T-cell (primary cell): ENCODE measurements at regions not wholly inside any gene's neighbourhood (a gene's known extent, or its start where the extent isn't known, plus 50 kb on each side); places are given as distances from the start of the nearest gene placed in this dataset.

Experiments
- ATAC-seq, 4 experiments: fragments of 200-7000 bp in 3 of 4; fragments of 150-1000 bp in 1 of 4; cut with Tn5 transposase; replicated peaks in 1 of 4; 1 replicate in 3 of 4; 2 replicates in 1 of 4; pipeline ENCODE4 v1.10.0; 2021; ENCODE audit warnings: moderate library complexity in 3 of 4, mild to moderate bottlenecking in 2 of 4, moderate number of reproducible peaks in 1 of 4
- CTCF ChIA-PET, 2 donors: fragments of 300-600 bp; sonication (Branson Sonifier 250); formaldehyde crosslinking; loops; one replicate each; lab custom pipeline; 2022; ENCODE audit warnings: antibody characterized with exemption in 2 of 2; lab: Charles Lee
- POLR2A ChIA-PET, 2 donors: fragments of 300-600 bp; sonication (Branson Sonifier 250); formaldehyde crosslinking; loops; one replicate each; lab custom pipeline; 2022; ENCODE audit warnings: antibody characterized with exemption in 2 of 2; lab: Charles Lee
- DNase-seq, 35 experiments: peaks; one replicate each; pipeline versions ENCODE4 v3.0.0 to v3.0.0-alpha.2; 2013 to 2023
- H3K27ac ChIP-seq: one replicate; pipeline ENCODE4 v1.5.1; 2013; ENCODE audit warnings: low read length
- H3K27me3 ChIP-seq, 2 experiments: replicated peaks in 1 of 2; 1 replicate in 1 of 2; 2 replicates in 1 of 2; pipeline versions ENCODE4 v1.6.1 to v1.7.0; 2013; ENCODE audit warnings: low read length in 1 of 2, mixed read lengths in 1 of 2; ENCODE audit not compliant: control insufficient read depth in 2 of 2, insufficient read depth in 2 of 2; ENCODE audit errors: extremely low read depth in 1 of 2
- H3K36me3 ChIP-seq, 2 donors: 1 replicate in 1 of 2; 2 replicates in 1 of 2; pipeline versions ENCODE4 v1.6.1 to v1.7.0; 2013; ENCODE audit warnings: low read length in 1 of 2; ENCODE audit not compliant: control insufficient read depth in 2 of 2, insufficient read depth in 1 of 2; ENCODE audit errors: extremely low read depth in 1 of 2
- H3K4me1 ChIP-seq, 2 experiments: 1 replicate in 1 of 2; 2 replicates in 1 of 2; pipeline versions ENCODE4 v1.6.1 to v1.7.0; 2013; ENCODE audit warnings: low read length in 2 of 2, mixed read lengths in 1 of 2; ENCODE audit not compliant: insufficient read depth in 2 of 2, control insufficient read depth in 1 of 2; ENCODE audit errors: extremely low read depth in 1 of 2
- H3K4me3 ChIP-seq, 2 donors: 1 replicate in 1 of 2; 2 replicates in 1 of 2; pipeline versions ENCODE4 v1.5.1 to v1.7.0; 2013; ENCODE audit warnings: mild to moderate bottlenecking in 2 of 2, low read length in 1 of 2, moderate library complexity in 1 of 2; ENCODE audit not compliant: control insufficient read depth in 1 of 2; ENCODE audit errors: extremely low read depth in 1 of 2
- H3K9me3 ChIP-seq: 2 replicates; pipeline ENCODE4 v1.7.0; 2013
- H3K27ac Mint-ChIP-seq, 2 donors: one replicate each; pipeline ENCODE4 v1.8.0; 2020 to 2021; ENCODE audit warnings: mild to moderate bottlenecking in 2 of 2, mixed read lengths in 2 of 2
- H3K27me3 Mint-ChIP-seq, 2 donors: one replicate each; pipeline ENCODE4 v1.8.0; 2021 to 2022; ENCODE audit warnings: mixed read lengths in 2 of 2
- H3K36me3 Mint-ChIP-seq: one replicate; pipeline ENCODE4 v1.8.0; 2021; ENCODE audit warnings: mixed read lengths
- H3K4me1 Mint-ChIP-seq, 3 donors: one replicate each; pipeline ENCODE4 v1.8.0; 2020 to 2022; ENCODE audit warnings: mixed read lengths in 3 of 3, mild to moderate bottlenecking in 1 of 3
- H3K4me3 Mint-ChIP-seq, 3 donors: one replicate each; pipeline ENCODE4 v1.8.0; 2020 to 2022; ENCODE audit warnings: mild to moderate bottlenecking in 3 of 3, mixed read lengths in 3 of 3, moderate library complexity in 3 of 3
- H3K9me3 Mint-ChIP-seq, 3 donors: one replicate each; pipeline ENCODE4 v1.8.0; 2020 to 2022; ENCODE audit warnings: mixed read lengths in 3 of 3
- WGBS: methylation state at CpG from one replicate; pipeline ENCODE4 v1.1.5; 2013; ENCODE audit warnings: missing lambda C conversion rate; ENCODE audit not compliant: insufficient coverage; 5-methylcytosine and 5-hydroxymethylcytosine counted together

GRCh38 chr1:177340601-177341067, 169.9 kb downstream of the BRINP2 start:
- Mint-ChIP-seq H3K27me3 (no peaks in the 10 kb centered on the region), H3K36me3 (no peaks in the 10 kb centered on the region), H3K4me3 (no peak overlapping the region), H3K9me3 (peaks cover 8 to 14% (median 9%) of the 10 kb centered on the region in 3 donors), H3K27ac (no peak overlapping the region), H3K4me1 (no peaks in the 10 kb centered on the region)
- 70% methylated on average over 10 of the region's 10 CpGs for WGBS
- DNase-seq: no peak
- ChIA-PET CTCF (no interaction called here), POLR2A (no interaction called here)
- no peak overlapping the region for H3K27ac ChIP-seq
- no peaks in the 10 kb centered on the region for H3K27me3 ChIP-seq
- H3K4me1 ChIP-seq: no peaks in the 10 kb centered on the region
- no peak overlapping the region for H3K4me3 ChIP-seq
- H3K36me3 ChIP-seq: no peaks in the 10 kb centered on the region
- H3K9me3 ChIP-seq: no peaks in the 10 kb centered on the region
- no peak for ATAC-seq

- POLR2A ChIA-PET: no interaction called here
These were observed 167.6 kb downstream of the BRINP2 start for GRCh38 chr1:177338376-177338775.

GRCh38 chr1:177334903-177335302, 164.1 kb downstream of the BRINP2 start:
- H3K36me3 Mint-ChIP-seq: no peaks in the 10 kb centered on the region
- CTCF ChIA-PET: no interaction called here

More at GRCh38 chr1:177338376-177338775, 167.6 kb downstream of the BRINP2 start:
- ATAC-seq (no peak), DNase-seq (no peak)
- Mint-ChIP-seq H3K27me3 (no peaks in the 10 kb centered on the region), H3K36me3 (no peaks in the 10 kb centered on the region), H3K9me3 (peaks cover 5 to 9% (median 7%) of the 10 kb centered on the region in 3 donors), H3K4me3 (no peak overlapping the region), H3K27ac (no peak overlapping the region), H3K4me1 (no peaks in the 10 kb centered on the region)
- CTCF ChIA-PET: no interaction called here
- Histone ChIP-seq H3K36me3 (no peaks in the 10 kb centered on the region), H3K4me3 (no peak overlapping the region), H3K4me1 (no peaks in the 10 kb centered on the region), H3K9me3 (no peaks in the 10 kb centered on the region), H3K27me3 (no peaks in the 10 kb centered on the region), H3K27ac (no peak overlapping the region)
- no CpG with 5 or more reads among the region's 1 CpG for WGBS

GRCh38 chr1:177333936-177334595, 163.3 kb downstream of the BRINP2 start:
- POLR2A ChIA-PET: no interaction called here
- Mint-ChIP-seq H3K4me3 (no peak overlapping the region), H3K27me3 (no peaks in the 10 kb centered on the region), H3K9me3 (peaks cover 0 to 7% (median 2%) of the 10 kb centered on the region in 3 donors), H3K4me1 (no peaks in the 10 kb centered on the region), H3K36me3 (no peaks in the 10 kb centered on the region), H3K27ac (no peak overlapping the region)
- no peak for DNase-seq
- Histone ChIP-seq H3K4me3 (no peak overlapping the region), H3K36me3 (no peaks in the 10 kb centered on the region), H3K27me3 (no peaks in the 10 kb centered on the region), H3K27ac (no peak overlapping the region), H3K9me3 (no peaks in the 10 kb centered on the region), H3K4me1 (no peaks in the 10 kb centered on the region)
- CTCF ChIA-PET: interaction anchor here in 1 of 2 donors (0.6 kb wide), 1 partner anchor 102 kb away, joined by 3 read pairs; no protein-coding TSS in a partner anchor
- WGBS: 74% methylated on average over 2 of the region's 4 CpGs
- no peak for ATAC-seq

More at GRCh38 chr1:177334903-177335302, 164.1 kb downstream of the BRINP2 start:
- H3K9me3 ChIP-seq: no peaks in the 10 kb centered on the region
- H3K27me3 Mint-ChIP-seq: no peaks in the 10 kb centered on the region
- no peaks in the 10 kb centered on the region for H3K4me1 ChIP-seq
- H3K9me3 Mint-ChIP-seq: peaks cover 0 to 7% (median 2%) of the 10 kb centered on the region in 3 donors
- H3K27ac Mint-ChIP-seq: no peak overlapping the region
- H3K4me1 Mint-ChIP-seq: no peaks in the 10 kb centered on the region
- no peak overlapping the region for H3K4me3 ChIP-seq
- H3K27me3 ChIP-seq: no peaks in the 10 kb centered on the region
- H3K27ac ChIP-seq: no peak overlapping the region
- H3K4me3 Mint-ChIP-seq: no peak overlapping the region
- no peak for ATAC-seq
- no peak for DNase-seq
- H3K36me3 ChIP-seq: no peaks in the 10 kb centered on the region
- POLR2A ChIA-PET: no interaction called here
